GM12864 (cell line): ENCODE measurements at regions not wholly inside any gene's neighbourhood (a gene's known extent, or its start where the extent isn't known, plus 50 kb on each side); places are given as distances from the start of the nearest gene placed in this dataset.

Experiments used
- DNase-seq: peaks from one replicate; pipeline ENCODE4 v3.0.0-alpha.2; 2011; ENCODE audit warnings: low read depth
- H3K4me3 ChIP-seq: 2 replicates; pipeline ENCODE4 v1.5.1; 2011; ENCODE audit warnings: mild to moderate bottlenecking, low read depth, low read length, control low read depth
- TF ChIP-seq, protein P1 (sequence below): IDR thresholded peaks from 2 replicates; pipeline ENCODE4 v1.5.1; 2011; ENCODE audit warnings: low read depth, mild to moderate bottlenecking, moderate library complexity, low read length, control low read depth, inconsistent platforms; ENCODE audit errors: missing control alignments

DNA sequence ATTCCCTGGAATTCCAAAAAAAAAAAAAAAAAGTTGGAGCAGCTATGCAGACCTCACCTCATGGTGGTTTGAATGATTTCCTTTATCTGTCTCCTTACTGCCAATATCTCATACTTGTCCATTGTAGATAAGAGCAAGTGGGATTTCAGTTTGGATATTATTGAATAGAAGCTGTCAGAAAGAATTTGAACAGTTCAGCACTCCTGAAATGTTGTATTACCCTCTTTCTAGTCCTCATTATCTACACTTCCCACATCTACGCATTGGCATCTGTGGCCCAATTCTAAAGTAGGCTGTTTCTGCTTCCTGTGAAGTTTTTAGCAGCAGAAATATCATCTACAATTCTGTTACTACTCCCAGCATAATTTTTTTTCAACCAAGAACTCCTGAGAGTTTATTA is 68.2 kb upstream of the KHDRBS2 start:
- no peak overlapping the region for H3K4me3 ChIP-seq
- DNase-seq = no peak
- TF ChIP-seq, protein P1, sequence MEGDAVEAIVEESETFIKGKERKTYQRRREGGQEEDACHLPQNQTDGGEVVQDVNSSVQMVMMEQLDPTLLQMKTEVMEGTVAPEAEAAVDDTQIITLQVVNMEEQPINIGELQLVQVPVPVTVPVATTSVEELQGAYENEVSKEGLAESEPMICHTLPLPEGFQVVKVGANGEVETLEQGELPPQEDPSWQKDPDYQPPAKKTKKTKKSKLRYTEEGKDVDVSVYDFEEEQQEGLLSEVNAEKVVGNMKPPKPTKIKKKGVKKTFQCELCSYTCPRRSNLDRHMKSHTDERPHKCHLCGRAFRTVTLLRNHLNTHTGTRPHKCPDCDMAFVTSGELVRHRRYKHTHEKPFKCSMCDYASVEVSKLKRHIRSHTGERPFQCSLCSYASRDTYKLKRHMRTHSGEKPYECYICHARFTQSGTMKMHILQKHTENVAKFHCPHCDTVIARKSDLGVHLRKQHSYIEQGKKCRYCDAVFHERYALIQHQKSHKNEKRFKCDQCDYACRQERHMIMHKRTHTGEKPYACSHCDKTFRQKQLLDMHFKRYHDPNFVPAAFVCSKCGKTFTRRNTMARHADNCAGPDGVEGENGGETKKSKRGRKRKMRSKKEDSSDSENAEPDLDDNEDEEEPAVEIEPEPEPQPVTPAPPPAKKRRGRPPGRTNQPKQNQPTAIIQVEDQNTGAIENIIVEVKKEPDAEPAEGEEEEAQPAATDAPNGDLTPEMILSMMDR = no peak

DNA sequence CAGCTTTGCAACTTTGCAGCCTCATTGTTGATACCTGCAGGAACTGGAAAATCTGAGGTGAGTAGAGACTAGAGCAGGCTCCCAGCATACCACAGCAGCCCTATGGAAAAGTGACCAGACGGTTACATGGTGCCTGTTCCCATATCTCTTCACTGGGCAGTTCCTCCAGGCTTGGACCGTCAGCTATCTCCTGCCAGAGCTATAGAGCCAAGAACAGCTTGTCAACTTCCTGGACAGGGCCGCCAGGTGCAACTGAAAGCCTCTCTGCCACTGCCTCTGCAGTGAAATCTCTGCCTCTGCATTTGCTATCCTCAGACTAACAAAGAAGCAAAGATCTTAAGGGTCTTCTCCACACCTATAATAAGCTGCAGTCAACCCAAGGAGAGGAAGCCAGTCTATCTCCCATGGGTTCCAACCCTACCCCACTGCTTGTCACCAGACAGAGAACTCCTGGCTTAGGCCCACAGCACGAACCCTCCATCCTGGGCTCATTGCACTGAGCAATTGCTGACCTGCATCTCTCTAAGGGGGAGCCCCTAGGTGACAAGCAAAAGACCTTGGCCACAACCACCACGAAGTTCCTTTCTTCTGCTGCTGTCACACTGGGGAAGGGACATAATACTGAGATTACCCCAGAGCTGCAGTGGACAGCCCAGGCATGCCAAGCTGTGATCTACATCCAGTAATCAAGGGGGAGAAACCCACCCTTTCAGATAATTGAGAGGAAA is 60.1 kb upstream of the KHDRBS2 start:
- TF ChIP-seq, protein P1 = no peak
- no peak for DNase-seq
- H3K4me3 ChIP-seq = no peak overlapping the region

DNA sequence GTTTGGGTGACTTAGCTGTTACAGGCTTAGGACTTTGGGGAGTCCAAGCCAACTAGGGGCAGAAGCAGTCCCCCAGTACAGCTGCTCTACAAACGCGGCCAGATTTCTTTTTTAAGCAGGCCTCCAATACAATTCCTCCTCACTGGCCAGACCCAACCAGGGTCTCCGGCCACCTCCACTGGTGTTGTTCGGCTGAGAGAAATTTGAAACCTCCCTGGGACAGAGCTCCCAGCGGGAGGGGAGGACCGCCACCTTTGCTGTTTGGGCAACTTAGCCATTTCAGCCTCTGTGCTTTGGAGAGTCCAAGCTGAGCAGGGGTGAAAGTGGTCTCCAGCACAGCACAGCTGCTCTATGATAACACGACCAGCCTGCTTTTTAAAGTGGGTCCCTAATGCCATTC is 59.4 kb upstream of the KHDRBS2 start:
- H3K4me3 ChIP-seq = no peak overlapping the region
- TF ChIP-seq, protein P1 = no peak
- no peak for DNase-seq

GRCh38 chr6:62344850-62345249 is 58.8 kb upstream of the KHDRBS2 start:
- H3K4me3 ChIP-seq = no peak overlapping the region
- TF ChIP-seq, protein P1 = no peak
- no peak for DNase-seq

DNA sequence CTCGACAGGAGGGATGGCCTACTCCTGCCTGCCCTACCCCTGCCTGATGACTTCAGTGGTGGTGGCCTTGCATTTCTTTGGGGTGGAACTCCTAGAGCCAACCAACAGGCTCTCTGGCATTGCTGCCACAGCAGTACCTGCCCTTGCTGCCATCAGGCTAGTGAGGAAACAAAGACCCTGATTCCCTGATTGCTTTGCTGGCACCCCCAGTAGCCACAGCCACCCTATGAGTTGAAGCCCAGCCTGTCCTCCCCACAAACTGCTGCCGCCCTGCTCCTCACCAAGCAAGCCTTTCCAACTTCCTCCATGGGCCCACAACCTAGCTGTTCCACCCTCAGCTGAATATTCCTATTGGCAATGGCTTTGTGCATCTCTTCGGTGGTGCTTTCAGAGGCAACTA is 52.5 kb upstream of the KHDRBS2 start:
- TF ChIP-seq, protein P1 = no peak
- no peak overlapping the region for H3K4me3 ChIP-seq
- DNase-seq = no peak
